Prostate gland (tissue), 2 donors: ENCODE measurements at regions not wholly inside any gene's neighbourhood (a gene's known extent, or its start where the extent isn't known, plus 50 kb on each side); places are given as distances from the start of the nearest gene placed in this dataset.

Experiments used
- POLR2A ChIP-seq: fragments of 450-650 bp; IDR thresholded peaks from one replicate; pipeline ENCODE4 v1.6.1; 2016; ENCODE audit warnings: antibody characterized with exemption, mild to moderate bottlenecking
- POLR2AphosphoS5 ChIP-seq: sonication (generic); formaldehyde crosslinking; IDR thresholded peaks from one replicate; pipeline ENCODE4 v1.6.1; 2017; ENCODE audit warnings: antibody characterized with exemption
- TF ChIP-seq, protein P1 (sequence below), 4 experiments: fragments of 200-600 bp in 2 of 4; fragments of 450-650 bp in 2 of 4; sonication (generic) in 2 of 4; IDR thresholded peaks; 1 replicate in 3 of 4; 2 replicates in 1 of 4; pipeline ENCODE4 v1.5.1; 2016 to 2019; ENCODE audit warnings: antibody characterized with exemption in 4 of 4, mild to moderate bottlenecking in 2 of 4, moderate library complexity in 2 of 4

DNA sequence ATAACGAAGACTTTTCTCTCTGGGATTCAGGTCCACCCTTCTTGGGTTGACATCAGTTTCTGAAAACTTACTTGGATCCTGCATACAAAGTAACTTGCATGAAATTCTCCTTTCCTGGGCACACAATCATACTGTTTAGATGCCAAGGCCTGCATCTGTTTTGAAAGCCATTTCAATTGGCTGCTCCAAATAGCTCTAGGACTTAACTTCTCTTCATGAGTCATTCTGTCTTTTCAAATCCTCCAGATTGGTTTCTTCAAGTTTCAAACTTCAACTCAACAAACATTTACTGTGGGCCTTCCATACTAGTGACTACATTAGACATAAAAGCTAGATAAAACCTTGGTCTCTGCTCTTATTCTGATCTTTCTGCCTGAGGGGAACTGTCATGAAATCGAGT is 54.8 kb upstream of the HMHB1 start:
- TF ChIP-seq POLR2A, result no peak
- TF ChIP-seq, protein P1, sequence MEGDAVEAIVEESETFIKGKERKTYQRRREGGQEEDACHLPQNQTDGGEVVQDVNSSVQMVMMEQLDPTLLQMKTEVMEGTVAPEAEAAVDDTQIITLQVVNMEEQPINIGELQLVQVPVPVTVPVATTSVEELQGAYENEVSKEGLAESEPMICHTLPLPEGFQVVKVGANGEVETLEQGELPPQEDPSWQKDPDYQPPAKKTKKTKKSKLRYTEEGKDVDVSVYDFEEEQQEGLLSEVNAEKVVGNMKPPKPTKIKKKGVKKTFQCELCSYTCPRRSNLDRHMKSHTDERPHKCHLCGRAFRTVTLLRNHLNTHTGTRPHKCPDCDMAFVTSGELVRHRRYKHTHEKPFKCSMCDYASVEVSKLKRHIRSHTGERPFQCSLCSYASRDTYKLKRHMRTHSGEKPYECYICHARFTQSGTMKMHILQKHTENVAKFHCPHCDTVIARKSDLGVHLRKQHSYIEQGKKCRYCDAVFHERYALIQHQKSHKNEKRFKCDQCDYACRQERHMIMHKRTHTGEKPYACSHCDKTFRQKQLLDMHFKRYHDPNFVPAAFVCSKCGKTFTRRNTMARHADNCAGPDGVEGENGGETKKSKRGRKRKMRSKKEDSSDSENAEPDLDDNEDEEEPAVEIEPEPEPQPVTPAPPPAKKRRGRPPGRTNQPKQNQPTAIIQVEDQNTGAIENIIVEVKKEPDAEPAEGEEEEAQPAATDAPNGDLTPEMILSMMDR (IDR thresholded peaks at IDR 0.05), result no peak
- TF ChIP-seq POLR2AphosphoS5, result no peak
